GM21381 (cell line): ENCODE measurements at regions not wholly inside any gene's neighbourhood (a gene's known extent, or its start where the extent isn't known, plus 50 kb on each side); places are given as distances from the start of the nearest gene placed in this dataset.
"Not testable (repeated sequence)": the region's sequence is repeated elsewhere in the genome, so short reads cannot be mapped to it uniquely, and the experiment has no call there.

Source experiments
- ATAC-seq: cut with Tn5 transposase; IDR thresholded peaks from one replicate; pipeline ENCODE4 v1.9.1; 2021; ENCODE audit warnings: mild to moderate bottlenecking, moderate library complexity; ENCODE audit not compliant: unreplicated experiment

DNA sequence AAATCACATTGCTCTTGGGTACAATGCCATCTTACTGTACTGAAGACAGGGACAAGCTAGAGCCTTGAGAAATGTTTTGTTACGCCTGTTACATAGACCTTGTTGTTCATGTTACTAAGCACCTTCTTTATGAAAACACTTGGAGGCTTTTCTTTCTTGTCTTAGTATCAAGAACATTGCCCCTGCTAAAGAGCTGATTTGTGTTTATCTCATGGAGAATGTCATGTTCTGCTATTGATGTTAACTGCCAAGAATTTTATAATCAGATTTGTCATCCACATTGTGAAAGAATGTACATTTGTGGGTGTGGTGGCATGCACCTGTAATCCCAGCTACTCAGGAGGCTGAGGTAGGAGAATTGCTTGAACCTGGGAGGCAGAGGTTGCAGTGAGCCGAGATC lies 431.3 kb upstream of the MDFIC2 start:
- no peak for ATAC-seq

GRCh38 chr3:70742081-70742480 lies 429.6 kb upstream of the MDFIC2 start:
- no peak for ATAC-seq

DNA sequence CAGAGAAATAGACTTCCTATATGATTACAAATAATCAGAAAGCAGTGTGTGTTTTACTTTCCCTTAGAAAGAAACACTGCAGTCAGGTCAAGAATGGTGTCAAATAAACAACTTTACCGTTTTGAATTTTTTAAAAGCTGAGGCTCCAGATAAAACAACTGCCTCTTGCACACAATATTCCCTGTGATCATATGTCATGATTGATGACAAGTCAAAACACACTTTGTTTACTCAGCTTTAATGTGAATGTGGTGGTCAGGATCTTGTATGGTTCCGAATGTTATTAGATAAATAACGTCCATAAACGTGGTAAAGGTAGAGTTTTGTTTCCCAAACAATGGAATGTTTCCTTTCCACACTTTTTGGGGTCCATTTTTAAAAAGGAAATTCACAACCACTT lies 428.4 kb upstream of the MDFIC2 start:
- no peak for ATAC-seq

- no peak for ATAC-seq
Observed at GRCh38 chr3:70740071-70740470, 427.6 kb upstream of the MDFIC2 start.

GRCh38 chr3:70738291-70738681 lies 425.8 kb upstream of the MDFIC2 start:
- no peak for ATAC-seq

GRCh38 chr3:70737666-70738290 lies 425.3 kb upstream of the MDFIC2 start:
- ATAC-seq, result no peak

DNA sequence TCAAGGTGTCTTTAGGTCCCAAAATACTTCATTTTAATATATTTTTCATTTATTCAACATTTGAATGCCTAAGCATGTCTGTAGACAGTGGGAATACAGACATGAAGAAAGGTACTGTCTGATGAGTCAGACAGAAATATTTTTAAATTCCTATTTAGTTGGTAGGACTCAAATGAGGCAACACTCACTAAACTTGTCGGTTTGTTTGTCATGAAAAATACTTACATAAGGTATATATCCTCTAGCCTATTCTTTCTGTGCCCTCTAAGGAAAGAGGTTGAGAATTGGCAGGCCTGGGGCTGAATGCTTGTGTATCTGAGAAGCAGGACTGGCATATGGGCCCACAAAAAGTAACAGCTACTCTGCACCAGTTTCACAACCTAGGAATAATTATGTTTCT lies 423.6 kb upstream of the MDFIC2 start:
- ATAC-seq, result no peak

DNA sequence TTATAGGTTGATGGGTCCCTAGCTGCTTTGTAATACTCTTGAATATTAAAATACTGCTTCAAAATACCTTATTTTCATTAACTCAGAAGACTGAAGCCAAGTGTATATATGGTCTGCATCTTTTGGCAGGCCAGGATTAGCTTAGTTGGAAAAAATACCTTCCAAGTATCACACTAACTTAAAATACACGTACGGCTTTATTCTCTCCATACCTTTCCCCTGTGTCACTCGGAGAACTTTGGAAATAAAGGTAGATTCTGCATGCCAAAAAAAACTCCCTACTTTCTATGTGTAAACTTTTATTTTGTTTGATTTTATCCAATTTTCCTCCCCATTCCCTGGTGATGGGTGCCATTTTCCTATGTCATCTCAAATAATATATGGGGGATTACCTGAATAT lies 422.3 kb upstream of the MDFIC2 start:
- ATAC-seq, result no peak

- ATAC-seq, result no peak
Observed at GRCh38 chr3:70731046-70731445, 418.6 kb upstream of the MDFIC2 start.

GRCh38 chr3:70729845-70730244 lies 417.4 kb upstream of the MDFIC2 start:
- ATAC-seq, result no peak

GRCh38 chr3:70728311-70728710 lies 415.9 kb upstream of the MDFIC2 start:
- ATAC-seq, result no peak

- no peak for ATAC-seq
Observed at GRCh38 chr3:70726961-70727360, 414.5 kb upstream of the MDFIC2 start.

DNA sequence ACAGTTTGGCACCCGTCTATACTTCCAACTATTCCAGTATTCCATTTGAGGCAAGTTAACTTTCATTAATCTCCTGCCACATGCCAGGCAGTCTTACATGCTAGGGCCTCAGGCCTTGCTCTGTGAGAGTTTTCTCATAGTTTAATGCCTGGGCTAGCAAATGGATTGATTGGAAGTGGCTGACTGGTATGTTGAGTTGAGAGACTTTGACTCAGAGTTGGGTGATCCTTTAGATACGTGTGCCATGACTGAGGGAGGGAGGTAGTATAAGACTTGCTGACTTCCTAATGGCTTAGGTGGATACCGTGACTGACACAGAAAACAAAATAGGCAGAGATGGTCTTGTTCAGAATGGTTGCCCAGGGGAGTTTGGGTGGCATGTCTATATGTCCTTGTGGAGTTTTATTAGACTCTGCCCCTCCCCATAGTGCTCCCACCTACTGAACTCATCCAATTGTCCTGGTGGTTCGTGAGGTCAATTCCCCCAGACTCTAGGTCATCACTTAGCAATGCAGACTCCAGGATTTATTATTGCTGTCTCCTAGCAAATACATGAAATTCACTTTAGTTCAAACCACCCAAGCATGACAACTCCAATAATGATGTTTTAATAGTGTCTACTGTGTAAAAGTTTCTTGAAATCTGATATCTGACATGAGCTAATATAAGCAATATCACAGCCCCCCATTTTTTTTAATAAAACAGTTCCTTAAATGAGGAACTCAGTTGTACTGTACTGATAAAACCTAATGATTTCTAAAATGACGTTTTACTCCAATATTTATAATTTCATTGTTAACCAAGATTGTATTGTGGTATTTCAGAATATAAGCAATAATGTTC lies 413.9 kb upstream of the MDFIC2 start:
- no peak for ATAC-seq

GRCh38 chr3:70722018-70722417 lies 409.6 kb upstream of the MDFIC2 start:
- no peak for ATAC-seq

GRCh38 chr3:70716832-70717231 lies 404.4 kb upstream of the MDFIC2 start:
- no peak for ATAC-seq

GRCh38 chr3:70712449-70713082 lies 400.1 kb upstream of the MDFIC2 start:
- ATAC-seq, result no peak

DNA sequence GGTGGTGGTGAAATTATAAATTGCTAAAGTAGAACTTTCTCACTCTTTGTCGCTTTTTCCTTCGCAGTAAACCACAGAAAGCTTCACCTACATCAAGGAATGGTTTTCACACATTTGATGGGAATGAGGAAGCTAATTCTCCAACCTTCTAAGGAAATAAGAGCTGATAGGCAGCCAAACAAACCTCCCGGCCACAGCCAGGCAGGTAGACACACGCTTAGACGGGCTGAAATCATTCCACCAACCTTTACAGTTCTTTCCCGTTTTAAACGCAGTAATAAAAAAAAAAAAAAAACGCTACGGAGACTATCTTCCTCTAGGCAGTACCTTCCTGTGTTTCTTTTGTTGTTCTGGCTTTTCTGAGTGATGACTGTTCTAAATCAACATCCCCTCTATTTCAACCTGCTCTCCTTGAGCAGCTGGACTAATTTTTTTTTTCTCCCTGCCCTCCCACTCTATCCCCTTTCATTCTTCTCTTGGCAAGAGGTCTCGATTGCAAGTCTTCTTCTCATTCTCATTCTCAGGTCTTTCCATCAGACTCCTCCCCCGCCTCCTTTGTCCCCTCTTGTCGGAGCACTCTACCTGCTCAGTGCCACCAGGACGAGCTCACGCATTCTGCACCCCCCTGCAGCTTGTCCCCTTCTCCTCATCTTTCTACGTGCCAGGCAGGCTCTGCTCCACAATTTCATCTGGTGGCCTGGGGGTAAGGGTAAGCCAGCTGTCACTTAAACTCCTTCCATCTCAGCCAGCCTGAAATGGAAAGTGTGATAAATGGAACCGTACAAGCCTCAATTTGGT lies 391.1 kb upstream of the MDFIC2 start:
- ATAC-seq, result no peak

DNA sequence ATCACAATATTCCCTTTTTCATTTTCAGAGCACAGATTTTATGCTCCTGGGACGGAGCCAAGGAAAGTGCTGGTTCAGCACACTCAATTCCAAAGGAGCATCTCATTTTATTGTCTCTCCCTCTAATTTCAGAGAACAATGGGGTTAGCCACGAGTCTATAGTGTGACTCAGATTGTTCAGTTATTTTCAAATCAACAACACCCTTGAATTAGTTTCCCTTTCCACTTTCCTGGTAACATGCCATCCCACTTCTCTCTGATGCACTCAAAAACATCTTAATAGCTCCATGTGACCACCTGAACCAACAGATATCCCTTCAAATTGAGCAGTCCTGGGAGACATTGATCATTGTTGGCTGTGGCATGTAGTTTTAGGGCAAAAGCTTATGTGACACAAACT lies 389.7 kb upstream of the MDFIC2 start:
- ATAC-seq, result no peak

GRCh38 chr3:70684701-70685100 lies 372.3 kb upstream of the MDFIC2 start:
- ATAC-seq, result no peak

- ATAC-seq, result not testable (repeated sequence)
Observed at GRCh38 chr3:70675810-70676209, 363.4 kb upstream of the MDFIC2 start.
